H1 (cell line): ENCODE measurements at regions not wholly inside any gene's neighbourhood (a gene's known extent, or its start where the extent isn't known, plus 50 kb on each side); places are given as distances from the start of the nearest gene placed in this dataset.

Source experiments
- CTCF ChIA-PET: fragments of 300-600 bp; sonication (Branson Sonifier 250); formaldehyde crosslinking; loops from one replicate; lab custom pipeline; 2021; ENCODE audit not compliant: partially characterized antibody; lab: Charles Lee
- POLR2A ChIA-PET: fragments of 300-600 bp; sonication (Branson Sonifier 250); formaldehyde crosslinking; loops from one replicate; lab custom pipeline; 2021; ENCODE audit warnings: inconsistent platforms; ENCODE audit not compliant: partially characterized antibody; lab: Charles Lee
- DNase-seq, 2 experiments: peaks; one replicate each; pipeline versions ENCODE4 v3.0.0 to v3.0.0-alpha.2; 2010 to 2022; ENCODE audit warnings: low spot score in 2 of 2, low read depth in 1 of 2, mixed read lengths in 1 of 2
- FAIRE-seq: peaks from 2 replicates; lab custom pipeline; 2011; peaks lifted over from hg19 to GRCh38; lab: Jason Lieb, UNC
- H2AFZ ChIP-seq: 2 replicates; pipeline ENCODE4 v1.8.1; 2012; ENCODE audit warnings: low read length, inconsistent platforms
- H2AK5ac ChIP-seq: 2 replicates; pipeline ENCODE4 v1.6.1; 2013; ENCODE audit warnings: low read depth, low read length
- H2BK120ac ChIP-seq: replicated peaks from 2 replicates; pipeline ENCODE3; 2013; ENCODE audit warnings: low read depth, low read length, inconsistent platforms
- H2BK12ac ChIP-seq: 2 replicates; pipeline ENCODE4 v1.6.1; 2013; ENCODE audit warnings: low read depth, low read length
- H2BK15ac ChIP-seq: 2 replicates; pipeline ENCODE4 v1.6.1; 2013; ENCODE audit warnings: low read length
- H2BK20ac ChIP-seq: 2 replicates; pipeline ENCODE4 v1.6.1; 2013; ENCODE audit warnings: low read length
- H2BK5ac ChIP-seq: 2 replicates; pipeline ENCODE4 v1.6.1; 2013; ENCODE audit warnings: low read depth, low read length
- H3K14ac ChIP-seq: 2 replicates; pipeline ENCODE4 v1.6.1; 2013; ENCODE audit warnings: inconsistent platforms; ENCODE audit not compliant: insufficient read length
- H3K18ac ChIP-seq: 2 replicates; pipeline ENCODE4 v1.6.1; 2013; ENCODE audit warnings: low read length; ENCODE audit errors: extremely low read depth
- H3K23ac ChIP-seq: 2 replicates; pipeline ENCODE4 v1.6.1; 2013; ENCODE audit warnings: inconsistent platforms; ENCODE audit not compliant: insufficient read length
- H3K23me2 ChIP-seq: 2 replicates; pipeline ENCODE4 v1.6.1; 2013; ENCODE audit warnings: low read depth, low read length
- H3K27ac ChIP-seq: 2 replicates; pipeline ENCODE4 v1.6.1; 2011; ENCODE audit warnings: low read depth, low read length, inconsistent platforms
- H3K27me3 ChIP-seq, 4 experiments: replicated peaks in 1 of 4; 1 replicate in 1 of 4; 2 replicates in 3 of 4; pipeline versions ENCODE4 v1.6.1 to v1.8.1; 2011 to 2013; ENCODE audit warnings: low read length in 3 of 4, mild to moderate bottlenecking in 3 of 4, inconsistent platforms in 2 of 4, mixed read lengths in 2 of 4, moderate library complexity in 1 of 4; ENCODE audit not compliant: control insufficient read depth in 3 of 4, insufficient read depth in 3 of 4; ENCODE audit errors: extremely low read depth in 1 of 4
- H3K36me3 ChIP-seq, 4 experiments: 2 replicates each; pipeline versions ENCODE4 v1.6.1 to v1.8.1; 2011 to 2013; ENCODE audit warnings: mild to moderate bottlenecking in 4 of 4, low read length in 3 of 4, moderate library complexity in 2 of 4, control low read depth in 1 of 4, inconsistent platforms in 1 of 4; ENCODE audit not compliant: insufficient read depth in 4 of 4, control insufficient read depth in 2 of 4
- H3K4ac ChIP-seq: replicated peaks from 2 replicates; pipeline ENCODE3; 2013; ENCODE audit warnings: low read length, low read depth, mixed read lengths, inconsistent platforms; ENCODE audit not compliant: insufficient read length
- H3K4me1 ChIP-seq, 4 experiments: replicated peaks in 1 of 4; 1 replicate in 1 of 4; 2 replicates in 3 of 4; pipeline versions ENCODE4 v1.6.1 to v1.8.1; 2011 to 2013; ENCODE audit warnings: low read length in 3 of 4, inconsistent platforms in 2 of 4, mixed read lengths in 1 of 4; ENCODE audit not compliant: insufficient read depth in 4 of 4, control insufficient read depth in 3 of 4
- H3K4me2 ChIP-seq, 2 experiments: 2 replicates each; pipeline versions ENCODE4 v1.6.1 to v1.8.1; 2011 to 2013; ENCODE audit warnings: low read depth in 2 of 2, low read length in 2 of 2, control low read depth in 1 of 2, inconsistent platforms in 1 of 2, mild to moderate bottlenecking in 1 of 2; ENCODE audit not compliant: insufficient read depth in 1 of 2
- H3K4me3 ChIP-seq, 4 experiments: fragments of 200-600, 300-600 bp in 1 of 4; sonication (generic), shearing (Covaris generic), sonication (Bioruptor Twin) in 1 of 4; 2 replicates each; pipeline versions ENCODE4 v1.5.1 to v1.8.1; 2011 to 2016; ENCODE audit warnings: low read length in 4 of 4, low read depth in 3 of 4, control low read depth in 2 of 4, inconsistent platforms in 2 of 4, mild to moderate bottlenecking in 2 of 4, mixed read lengths in 1 of 4, moderate library complexity in 1 of 4; ENCODE audit not compliant: insufficient read depth in 2 of 4; ENCODE audit errors: extremely low read depth in 1 of 4
- H3K56ac ChIP-seq: replicated peaks from 2 replicates; pipeline ENCODE3; 2013; ENCODE audit warnings: low read depth, mild to moderate bottlenecking, mixed read lengths, low read length, inconsistent platforms; ENCODE audit not compliant: insufficient read length
- H3K79me1 ChIP-seq: 2 replicates; pipeline ENCODE4 v1.6.1; 2013; ENCODE audit warnings: low read depth, low read length, control low read depth
- H3K79me2 ChIP-seq, 2 experiments: 2 replicates each; pipeline versions ENCODE4 v1.6.1 to v1.8.1; 2012 to 2013; ENCODE audit warnings: low read length in 2 of 2, mild to moderate bottlenecking in 2 of 2, inconsistent platforms in 1 of 2; ENCODE audit not compliant: insufficient read depth in 2 of 2, control insufficient read depth in 1 of 2
- H3K9ac ChIP-seq, 4 experiments: replicated peaks in 1 of 4; 1 replicate in 1 of 4; 2 replicates in 3 of 4; pipeline versions ENCODE4 v1.6.1 to v1.8.1; 2011 to 2013; ENCODE audit warnings: low read depth in 3 of 4, low read length in 3 of 4, control low read depth in 2 of 4, mild to moderate bottlenecking in 2 of 4, moderate library complexity in 2 of 4, inconsistent platforms in 1 of 4; ENCODE audit errors: extremely low read depth in 1 of 4
- H3K9me3 ChIP-seq, 2 experiments: 2 replicates each; pipeline versions ENCODE4 v1.6.1 to v1.8.1; 2012 to 2013; ENCODE audit warnings: mild to moderate bottlenecking in 2 of 2, moderate library complexity in 2 of 2, control low read depth in 1 of 2, inconsistent platforms in 1 of 2, low read depth in 1 of 2, low read length in 1 of 2, mixed read lengths in 1 of 2; ENCODE audit not compliant: insufficient read depth in 2 of 2
- H4K20me1 ChIP-seq, 2 experiments: replicated peaks in 1 of 2; 2 replicates each; pipeline versions ENCODE3 to v1.8.1; 2011 to 2013; ENCODE audit warnings: inconsistent platforms in 2 of 2, low read length in 2 of 2, mild to moderate bottlenecking in 1 of 2; ENCODE audit not compliant: insufficient read depth in 2 of 2, control insufficient read depth in 1 of 2
- H4K5ac ChIP-seq: 2 replicates; pipeline ENCODE4 v1.6.1; 2013; ENCODE audit warnings: low read length, low read depth, mixed read lengths, inconsistent platforms; ENCODE audit not compliant: insufficient read length
- H4K8ac ChIP-seq: 2 replicates; pipeline ENCODE4 v1.8.0; 2013; ENCODE audit warnings: mild to moderate bottlenecking, moderate library complexity, low read length, inconsistent platforms; ENCODE audit not compliant: insufficient read depth; ENCODE audit errors: extremely low read depth
- H4K91ac ChIP-seq: replicated peaks from 2 replicates; pipeline ENCODE3; 2013; ENCODE audit warnings: low read length, mixed read lengths, inconsistent platforms; ENCODE audit not compliant: insufficient read length
- ATF3 ChIP-seq: IDR thresholded peaks from 2 replicates; pipeline ENCODE4 v1.6.1; 2011; ENCODE audit warnings: low read depth, mild to moderate bottlenecking, low read length; ENCODE audit not compliant: insufficient read depth
- CHD1 ChIP-seq: IDR thresholded peaks from 2 replicates; pipeline ENCODE4 v1.6.1; 2012; ENCODE audit warnings: low read depth, low read length, improper control_type of control experiment
- EGR1 ChIP-seq: IDR thresholded peaks from 2 replicates; pipeline ENCODE4 v1.6.1; 2011; ENCODE audit warnings: low read depth, low read length, borderline replicate concordance
- EZH2 ChIP-seq: fragments of 200-600 bp; sonication (generic); IDR thresholded peaks from 2 replicates; pipeline ENCODE4 v1.7.1; 2012; ENCODE audit warnings: low read depth, mild to moderate bottlenecking, moderate library complexity, low read length, inconsistent platforms; ENCODE audit not compliant: severe bottlenecking
- GTF2F1 ChIP-seq: IDR thresholded peaks from 2 replicates; pipeline ENCODE4 v1.6.1; 2012; ENCODE audit warnings: low read depth, low read length, improper control_type of control experiment, borderline replicate concordance
- JUND ChIP-seq: IDR thresholded peaks from 2 replicates; pipeline ENCODE4 v1.6.1; 2011; ENCODE audit warnings: mild to moderate bottlenecking, improper control_type of control experiment, low read length
- KDM1A ChIP-seq: fragments of 200-600, 300-600 bp; sonication (generic); IDR thresholded peaks from 2 replicates; pipeline ENCODE4 v1.7.1; 2016; ENCODE audit warnings: mild to moderate bottlenecking, low read length, borderline replicate concordance
- NANOG ChIP-seq: IDR thresholded peaks from 2 replicates; pipeline ENCODE4 v1.6.1; 2011; ENCODE audit warnings: low read length, low read depth, mild to moderate bottlenecking, inconsistent platforms; ENCODE audit not compliant: insufficient read depth, poor library complexity, severe bottlenecking
- NRF1 ChIP-seq: IDR thresholded peaks from 2 replicates; pipeline ENCODE4 v1.6.1; 2011; ENCODE audit warnings: mild to moderate bottlenecking, low read depth, low read length, improper control_type of control experiment
- POU5F1 ChIP-seq: IDR thresholded peaks from 2 replicates; pipeline ENCODE4 v1.6.1; 2011; ENCODE audit warnings: low read depth, mild to moderate bottlenecking, low read length, moderate library complexity
- SIN3A ChIP-seq, 2 experiments: IDR thresholded peaks in 1 of 2; conservative IDR thresholded peaks in 1 of 2; 2 replicates each; pipeline ENCODE4 v1.6.1; 2011 to 2012; ENCODE audit warnings: low read length in 2 of 2, improper control_type of control experiment in 1 of 2, low read depth in 1 of 2, mild to moderate bottlenecking in 1 of 2
- SIX5 ChIP-seq: IDR thresholded peaks from 2 replicates; pipeline ENCODE4 v1.6.1; 2011; ENCODE audit warnings: mild to moderate bottlenecking, low read depth, low read length
- SP4 ChIP-seq: IDR thresholded peaks from 2 replicates; pipeline ENCODE4 v1.6.1; 2012; ENCODE audit warnings: low read length, inconsistent platforms
- WGBS, 2 experiments: shearing (Covaris generic) in 1 of 2; methylation state at CpG; one replicate each; pipeline versions ENCODE4 v1.1.6 to v1.1.7; 2013 to 2015; ENCODE audit warnings: low lambda C conversion rate in 2 of 2, mixed read lengths in 2 of 2, inconsistent platforms in 1 of 2, low coverage in 1 of 2, missing lambda C conversion rate in 1 of 2; ENCODE audit not compliant: insufficient replicate concordance in 2 of 2, insufficient coverage in 1 of 2, insufficient read length in 1 of 2; ENCODE audit errors: extremely low coverage in 1 of 2, missing lambda C conversion rate in 1 of 2; 5-methylcytosine and 5-hydroxymethylcytosine counted together

GRCh38 chr12:132386926-132387497 lies 57.6 kb upstream of the GALNT9 start:
- H4K8ac ChIP-seq: no peak overlapping the region; the same call in 1 of the 2 replicates
- peaks cover 0 to 26% (median 15%) of the 10 kb centered on the region in 4 experiments; a peak in 6 of 7 replicates for H3K4me1 ChIP-seq
- no peak for FAIRE-seq
- no peak for TF ChIP-seq SP4
- TF ChIP-seq SIN3A (conservative IDR thresholded peaks at IDR 0.05 in 1 of 2, IDR thresholded peaks at IDR 0.05 in 1 of 2; ENCODE audit: low read depth in 1 of 2, low read length in 2 of 2): no peak
- no peak for TF ChIP-seq JUND
- TF ChIP-seq GTF2F1: no peak
- TF ChIP-seq NRF1: no peak
- no peak for TF ChIP-seq EZH2
- no peak for TF ChIP-seq CHD1
- TF ChIP-seq SIX5: no peak
- no peak for TF ChIP-seq NANOG
- no peak for TF ChIP-seq EGR1
- no peak for TF ChIP-seq POU5F1
- TF ChIP-seq KDM1A: no peak
- no peak for TF ChIP-seq ATF3

More at GRCh38 chr12:132386926-132387497, 57.6 kb upstream of the GALNT9 start:
- H4K20me1 ChIP-seq: no peaks in the 10 kb centered on the region
- H2BK120ac ChIP-seq: no peak overlapping the region
- no peaks in the 10 kb centered on the region for H3K79me2 ChIP-seq
- H3K56ac ChIP-seq: no peak overlapping the region
- no peaks in the 10 kb centered on the region; a peak in 1 of 4 replicates for H3K9me3 ChIP-seq
- no peak overlapping the region for H2AK5ac ChIP-seq
- H2BK15ac ChIP-seq: no peak overlapping the region
- no peak overlapping the region; a peak in 1 of 7 replicates for H3K9ac ChIP-seq
- ChIA-PET CTCF (interaction anchor here (0.7 to 5.0 kb wide), 6 partner anchors 9 to 234 kb away, joined by 3 to 25 read pairs (median 4); no protein-coding TSS in a partner anchor), POLR2A (interaction anchor here (0.6 to 2.0 kb wide), 9 partner anchors 9 to 257 kb away, joined by 3 to 9 read pairs (median 4); partner anchors contain the start of gene GALNT9)
- H2BK20ac ChIP-seq: no peak overlapping the region
- 0 out of 2 replicates have a peak overlapping the region, but pooled peaks have one; percentile 60 for H2BK12ac ChIP-seq
- no peak overlapping the region for H3K27ac ChIP-seq
- no peaks in the 10 kb centered on the region for H3K79me1 ChIP-seq
- no peak overlapping the region for H3K23ac ChIP-seq
- WGBS, 2 experiments: 77% methylated on average over 22 of the region's 30 CpGs; no CpG with 5 or more reads in 1 of the 2 experiments
- H4K91ac ChIP-seq: no peak overlapping the region
- no peak overlapping the region for H3K14ac ChIP-seq
- H3K4me3 ChIP-seq: no peak overlapping the region
- peaks cover 10 to 65% (median 53%) of the 10 kb centered on the region in 4 experiments for H3K27me3 ChIP-seq
- H2BK5ac ChIP-seq: no peak overlapping the region
- no peak overlapping the region for H2AFZ ChIP-seq
- H3K4ac ChIP-seq: no peak overlapping the region
- no peak overlapping the region for H4K5ac ChIP-seq
- H3K23me2 ChIP-seq: no peaks in the 10 kb centered on the region
- no peaks in the 10 kb centered on the region for H3K36me3 ChIP-seq
- peak overlapping the region; percentile 4 to 16; a peak in 1 of 4 replicates for H3K4me2 ChIP-seq
- DNase-seq: no peak
- no peak overlapping the region; the same call in 1 of the 2 replicates for H3K18ac ChIP-seq
